ENCODE measurements at regions not wholly inside any gene's neighbourhood (a gene's known extent, or its start where the extent isn't known, plus 50 kb on each side); places are given as distances from the start of the nearest gene placed in this dataset.

DNA sequence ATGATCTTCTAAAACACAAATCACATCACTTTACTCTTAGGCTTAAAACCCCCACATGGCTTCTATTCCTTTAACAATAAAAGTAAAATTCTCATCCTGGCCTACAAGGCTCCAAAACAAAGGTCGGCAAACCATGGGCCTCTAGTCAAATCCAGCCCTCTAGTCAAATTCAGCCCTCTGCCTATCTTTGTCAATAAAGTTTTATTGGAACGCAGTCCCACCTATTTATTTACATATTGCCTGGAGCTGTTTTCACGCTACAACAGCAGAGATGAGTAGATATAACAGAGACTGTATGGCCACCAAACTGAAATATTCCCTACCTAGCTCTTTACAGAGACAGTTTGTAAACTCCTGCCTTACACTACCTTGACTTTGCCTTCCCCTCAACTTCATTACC is 178.8 kb downstream of the PTPN20 start:
- TF ChIP-seq EZH2 (IDR thresholded peaks at IDR 0.05; ENCODE audit: borderline replicate concordance) (no peak), EZH2phosphoT487 (IDR thresholded peaks at IDR 0.05; ENCODE audit: low read depth, severe bottlenecking, unreplicated experiment) (no peak)

Measured in hepatocyte (in vitro differentiated cells).